ENCODE measurements at regions not wholly inside any gene's neighbourhood (a gene's known extent, or its start where the extent isn't known, plus 50 kb on each side); places are given as distances from the start of the nearest gene placed in this dataset.

DNA sequence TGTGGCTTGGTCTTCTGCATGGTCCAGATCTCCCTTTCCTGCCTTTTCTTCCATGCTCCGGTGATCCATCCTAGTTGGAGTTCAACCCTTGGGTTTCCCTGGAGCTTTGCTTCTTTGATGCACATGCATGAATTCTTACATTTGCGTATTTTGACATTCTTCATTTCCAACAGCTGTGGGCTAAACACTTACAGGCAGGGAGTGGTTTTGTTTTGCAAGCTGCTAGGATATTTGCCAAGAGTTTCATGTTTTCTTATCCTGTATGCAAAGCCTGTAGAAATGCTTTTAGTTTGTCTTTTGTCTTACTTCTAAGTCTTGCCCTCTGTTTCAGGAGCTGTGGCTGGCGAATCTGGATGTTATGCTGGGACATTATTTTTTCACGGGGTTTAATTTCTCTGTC lies 90.3 kb upstream of the PAXBP1 start:
- no peak overlapping the region for H3K4me2 ChIP-seq (ENCODE audit: low read depth, low read length)
- H3K9ac ChIP-seq (ENCODE audit: low read length): no peak overlapping the region
- H3K27ac ChIP-seq (ENCODE audit: low read length): no peak overlapping the region
- H3K79me2 ChIP-seq (ENCODE audit: low read length): no peaks in the 10 kb centered on the region
- no peaks in the 10 kb centered on the region for H3K9me3 ChIP-seq (replicated peaks; ENCODE audit: insufficient read depth, low read length)
- no peak overlapping the region for H3K4me3 ChIP-seq (ENCODE audit: low read length)
- no peaks in the 10 kb centered on the region for H3K4me1 ChIP-seq (ENCODE audit: low read length)
- TF ChIP-seq EZH2phosphoT487 (IDR thresholded peaks at IDR 0.05; ENCODE audit: low read length) (no peak), CTCF (IDR thresholded peaks at IDR 0.05; ENCODE audit: low read length) (no peak), EZH2 (optimal IDR thresholded peaks at IDR 0.05; ENCODE audit: low read depth, low read length) (no peak)
- no peaks in the 10 kb centered on the region for H3K27me3 ChIP-seq (replicated peaks; ENCODE audit: insufficient read depth, low read length)
- H3F3A ChIP-seq (ENCODE audit: insufficient read depth, low read length): no peaks in the 10 kb centered on the region
- H2AFZ ChIP-seq (ENCODE audit: low read length): no peak overlapping the region
- H4K20me1 ChIP-seq (ENCODE audit: insufficient read depth, low read length): no peaks in the 10 kb centered on the region
- H3K36me3 ChIP-seq (replicated peaks; ENCODE audit: insufficient read depth, low read length): no peaks in the 10 kb centered on the region
- no peaks in the 10 kb centered on the region for H3K9me2 ChIP-seq (replicated peaks; ENCODE audit: insufficient read depth, low read length)
- DNase-seq: no peak

DNA sequence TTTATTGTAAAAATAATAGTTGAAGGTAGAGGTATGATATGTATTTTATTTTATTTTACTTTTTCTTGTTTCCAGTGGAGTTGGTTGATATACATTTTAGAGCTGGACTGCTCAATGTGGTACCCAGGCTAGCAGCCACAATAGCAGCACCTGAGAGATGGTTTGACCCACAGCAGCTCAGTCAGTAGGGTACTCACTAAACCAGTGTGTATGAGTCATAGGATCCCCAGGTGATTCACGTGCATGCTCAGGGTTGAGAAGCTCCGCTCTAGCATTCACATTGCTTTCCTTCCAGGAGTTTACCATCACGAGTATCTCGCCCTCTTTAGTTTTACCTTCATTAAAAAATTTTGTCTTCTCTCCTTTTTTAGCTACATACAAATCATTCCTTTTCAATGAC lies 96.0 kb upstream of the PAXBP1 start:
- H2AFZ ChIP-seq (ENCODE audit: low read length): no peak overlapping the region
- H3K9me2 ChIP-seq (replicated peaks; ENCODE audit: insufficient read depth, low read length): no peaks in the 10 kb centered on the region
- H3K9me3 ChIP-seq (replicated peaks; ENCODE audit: insufficient read depth, low read length): no peaks in the 10 kb centered on the region
- no peaks in the 10 kb centered on the region for H3K79me2 ChIP-seq (ENCODE audit: low read length)
- no peaks in the 10 kb centered on the region for H4K20me1 ChIP-seq (ENCODE audit: insufficient read depth, low read length)
- no peaks in the 10 kb centered on the region for H3K27me3 ChIP-seq (replicated peaks; ENCODE audit: insufficient read depth, low read length)
- H3F3A ChIP-seq (ENCODE audit: insufficient read depth, low read length): no peaks in the 10 kb centered on the region
- H3K36me3 ChIP-seq (replicated peaks; ENCODE audit: insufficient read depth, low read length): no peaks in the 10 kb centered on the region
- TF ChIP-seq EZH2 (optimal IDR thresholded peaks at IDR 0.05; ENCODE audit: low read depth, low read length) (no peak), CTCF (IDR thresholded peaks at IDR 0.05; ENCODE audit: low read length) (no peak), EZH2phosphoT487 (IDR thresholded peaks at IDR 0.05; ENCODE audit: low read length) (no peak)
- no peak overlapping the region for H3K4me2 ChIP-seq (ENCODE audit: low read depth, low read length)
- H3K9ac ChIP-seq (ENCODE audit: low read length): no peak overlapping the region
- no peak overlapping the region for H3K4me3 ChIP-seq (ENCODE audit: low read length)
- no peaks in the 10 kb centered on the region for H3K4me1 ChIP-seq (ENCODE audit: low read length)
- DNase-seq: no peak
- no peak overlapping the region for H3K27ac ChIP-seq (ENCODE audit: low read length)

DNA sequence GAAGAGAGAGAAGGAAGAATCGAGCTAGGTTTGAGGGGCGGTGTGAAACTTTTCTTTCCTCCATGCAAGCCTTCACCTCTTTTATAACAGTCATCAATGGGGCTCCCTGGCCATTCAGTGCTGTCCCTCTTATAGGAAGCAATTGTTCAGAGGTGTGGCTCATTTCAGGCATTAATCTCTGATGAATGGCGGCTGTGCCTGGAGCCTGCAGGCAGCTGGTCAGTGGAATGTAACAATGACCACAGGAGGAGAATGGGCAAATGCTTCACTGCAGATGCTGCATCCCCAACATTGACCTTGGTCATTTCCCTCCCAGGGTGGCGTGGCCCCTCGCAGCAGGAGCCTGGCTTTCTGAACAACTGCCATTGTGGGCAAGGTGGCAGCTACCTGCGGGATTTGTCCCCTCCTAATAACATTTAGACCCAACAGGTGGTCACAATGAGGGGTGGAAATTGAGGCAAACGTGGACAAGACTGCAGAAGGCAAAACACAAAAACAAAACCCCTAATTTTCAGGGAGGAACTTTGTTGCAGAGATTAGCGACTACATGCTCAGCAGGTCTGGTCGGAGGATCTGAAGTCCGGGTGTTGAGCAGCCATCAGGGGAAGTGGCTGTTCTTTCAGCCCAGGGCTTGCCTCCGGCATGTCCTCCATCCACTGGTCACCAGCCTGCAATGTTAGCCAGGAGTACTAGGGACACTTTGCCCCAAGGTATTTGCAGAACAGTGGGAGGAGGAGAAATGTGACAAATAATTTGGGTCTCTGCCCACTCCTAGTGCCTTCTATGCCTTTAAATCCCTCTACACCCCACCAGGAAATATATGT lies 97.3 kb upstream of the PAXBP1 start:
- Histone ChIP-seq H3K9me3 (replicated peaks; ENCODE audit: insufficient read depth, low read length) (no peaks in the 10 kb centered on the region), H3K4me3 (ENCODE audit: low read length) (no peak overlapping the region), H2AFZ (ENCODE audit: low read length) (no peak overlapping the region), H3K27me3 (replicated peaks; ENCODE audit: insufficient read depth, low read length) (no peaks in the 10 kb centered on the region), H3K9me2 (replicated peaks; ENCODE audit: insufficient read depth, low read length) (no peaks in the 10 kb centered on the region), H4K20me1 (ENCODE audit: insufficient read depth, low read length) (no peaks in the 10 kb centered on the region), H3K79me2 (ENCODE audit: low read length) (no peaks in the 10 kb centered on the region), H3K4me2 (ENCODE audit: low read depth, low read length) (no peak overlapping the region), H3F3A (ENCODE audit: insufficient read depth, low read length) (no peaks in the 10 kb centered on the region), H3K36me3 (replicated peaks; ENCODE audit: insufficient read depth, low read length) (no peaks in the 10 kb centered on the region), H3K9ac (ENCODE audit: low read length) (no peak overlapping the region), H3K4me1 (ENCODE audit: low read length) (no peaks in the 10 kb centered on the region), H3K27ac (ENCODE audit: low read length) (no peak overlapping the region)
- no peak for DNase-seq
- TF ChIP-seq CTCF (IDR thresholded peaks at IDR 0.05; ENCODE audit: low read length) (no peak), EZH2 (optimal IDR thresholded peaks at IDR 0.05; ENCODE audit: low read depth, low read length) (no peak), EZH2phosphoT487 (IDR thresholded peaks at IDR 0.05; ENCODE audit: low read length) (no peak)
